B cell (primary cell): ENCODE measurements at regions not wholly inside any gene's neighbourhood (a gene's known extent, or its start where the extent isn't known, plus 50 kb on each side); places are given as distances from the start of the nearest gene placed in this dataset.

Experiments used
- ATAC-seq: fragments of 200-7000 bp; cut with Tn5 transposase; one replicate; pipeline ENCODE4 v1.10.0; 2021; ENCODE audit warnings: low read depth, mild to moderate bottlenecking, moderate number of reproducible peaks, moderate library complexity
- CTCF ChIA-PET: fragments of 350-600 bp; sonication (Branson Sonifier 250); formaldehyde crosslinking; loops from one replicate; lab custom pipeline; 2021; ENCODE audit warnings: antibody characterized with exemption, inconsistent platforms; lab: Charles Lee
- POLR2A ChIA-PET: fragments of 350-600 bp; sonication (Branson Sonifier 250); formaldehyde crosslinking; loops from one replicate; lab custom pipeline; 2021; ENCODE audit warnings: antibody characterized with exemption; lab: Charles Lee
- DNase-seq: peaks from one replicate; pipeline ENCODE4 v3.0.0; 2013
- H2AFZ ChIP-seq: 2 replicates; pipeline ENCODE4 v1.6.1; 2012; ENCODE audit warnings: mild to moderate bottlenecking, low read depth, low read length; ENCODE audit not compliant: insufficient read depth, poor library complexity, severe bottlenecking
- H3K27ac ChIP-seq, 2 donors: 1 replicate in 1 of 2; 2 replicates in 1 of 2; pipeline ENCODE4 v1.5.1; 2012 to 2013; ENCODE audit warnings: low read length in 2 of 2, mild to moderate bottlenecking in 2 of 2, moderate library complexity in 1 of 2
- H3K27me3 ChIP-seq, 4 experiments: fragments of 200-600 bp in 1 of 4; sonication (generic) in 1 of 4; replicated peaks in 1 of 4; 1 replicate in 2 of 4; 2 replicates in 2 of 4; pipeline versions ENCODE4 v1.6.1 to v1.7.0; 2013 to 2016; ENCODE audit warnings: low read length in 3 of 4, mild to moderate bottlenecking in 2 of 4, mixed read lengths in 1 of 4, moderate library complexity in 1 of 4; ENCODE audit not compliant: insufficient read depth in 4 of 4, control insufficient read depth in 3 of 4; ENCODE audit errors: control extremely low read depth in 1 of 4
- H3K36me3 ChIP-seq, 2 experiments: replicated peaks in 1 of 2; 1 replicate in 1 of 2; 2 replicates in 1 of 2; pipeline versions ENCODE4 v1.6.1 to v1.7.1; 2013; ENCODE audit warnings: low read length in 1 of 2; ENCODE audit not compliant: insufficient read depth in 2 of 2, control insufficient read depth in 1 of 2; ENCODE audit errors: control extremely low read depth in 1 of 2, extremely low read depth in 1 of 2
- H3K4me1 ChIP-seq, 2 donors: fragments of 200-600 bp in 1 of 2; sonication (generic) in 1 of 2; 1 replicate in 1 of 2; 2 replicates in 1 of 2; pipeline versions ENCODE4 v1.5.1 to v1.6.1; 2013 to 2017; ENCODE audit warnings: low read length in 2 of 2; ENCODE audit not compliant: control insufficient read depth in 2 of 2, insufficient read depth in 2 of 2
- H3K4me2 ChIP-seq: replicated peaks from 2 replicates; pipeline ENCODE3; 2012; ENCODE audit warnings: mild to moderate bottlenecking, low read depth, low read length; ENCODE audit not compliant: poor library complexity, severe bottlenecking
- H3K4me3 ChIP-seq, 5 experiments: fragments of 200-600 bp in 1 of 5; sonication (generic) in 1 of 5; 1 replicate in 3 of 5; 2 replicates in 2 of 5; pipeline versions ENCODE4 v1.5.1 to v1.7.0; 2011 to 2016; ENCODE audit warnings: low read length in 4 of 5, mild to moderate bottlenecking in 4 of 5, low read depth in 2 of 5, control low read depth in 1 of 5, moderate library complexity in 1 of 5; ENCODE audit not compliant: insufficient read depth in 1 of 5; ENCODE audit errors: control extremely low read depth in 1 of 5, extremely low read depth in 1 of 5
- H3K79me2 ChIP-seq: fragments of 200-600 bp; sonication (generic); one replicate; pipeline ENCODE4 v1.6.0; 2016; ENCODE audit warnings: low read length; ENCODE audit not compliant: control insufficient read depth, insufficient read depth
- H3K9ac ChIP-seq: fragments of 200-600 bp; sonication (generic); 2 replicates; pipeline ENCODE4 v1.6.1; 2017; ENCODE audit warnings: mild to moderate bottlenecking, low read length, moderate library complexity
- H3K9me3 ChIP-seq, 3 donors: one replicate each; pipeline versions ENCODE4 v1.6.1 to v1.7.1; 2013; ENCODE audit warnings: low read length in 2 of 3; ENCODE audit not compliant: control insufficient read depth in 2 of 3, insufficient read depth in 1 of 3; ENCODE audit errors: control extremely low read depth in 1 of 3
- H4K20me1 ChIP-seq: 2 replicates; pipeline ENCODE4 v1.6.0; 2012; ENCODE audit warnings: mild to moderate bottlenecking, low read length; ENCODE audit not compliant: insufficient read depth, control insufficient read depth, poor library complexity, severe bottlenecking
- H3K27ac Mint-ChIP-seq: one replicate; pipeline ENCODE4 v1.8.0; 2021; ENCODE audit warnings: mixed read lengths
- H3K27me3 Mint-ChIP-seq: one replicate; pipeline ENCODE4 v1.8.0; 2021; ENCODE audit warnings: mixed read lengths
- H3K4me1 Mint-ChIP-seq: one replicate; pipeline ENCODE4 v1.8.0; 2021; ENCODE audit warnings: mixed read lengths
- H3K4me3 Mint-ChIP-seq: one replicate; pipeline ENCODE4 v1.8.0; 2021; ENCODE audit warnings: mixed read lengths
- H3K9me3 Mint-ChIP-seq: one replicate; pipeline ENCODE4 v1.8.0; 2022; ENCODE audit warnings: mixed read lengths; ENCODE audit not compliant: insufficient read depth
- CTCF ChIP-seq: fragments of 200-600 bp; IDR thresholded peaks from one replicate; pipeline ENCODE4 v1.8.0; 2022; ENCODE audit warnings: antibody characterized with exemption, mild to moderate bottlenecking
- EZH2 ChIP-seq: IDR thresholded peaks from 2 replicates; pipeline ENCODE4 v1.6.1; 2012; ENCODE audit warnings: borderline replicate concordance, low read depth, mild to moderate bottlenecking, moderate library complexity, low read length; ENCODE audit not compliant: insufficient read depth, poor library complexity, severe bottlenecking
- WGBS: methylation state at CpG from one replicate; pipeline ENCODE4 v1.1.5; 2013; ENCODE audit warnings: missing lambda C conversion rate; ENCODE audit not compliant: insufficient coverage; 5-methylcytosine and 5-hydroxymethylcytosine counted together
- intact Hi-C: fragments of 100-400 bp; cut with micrococcal nuclease; formaldehyde crosslinking; loops from one replicate; pipeline ENCODE4 v1.10.0; 2022

DNA sequence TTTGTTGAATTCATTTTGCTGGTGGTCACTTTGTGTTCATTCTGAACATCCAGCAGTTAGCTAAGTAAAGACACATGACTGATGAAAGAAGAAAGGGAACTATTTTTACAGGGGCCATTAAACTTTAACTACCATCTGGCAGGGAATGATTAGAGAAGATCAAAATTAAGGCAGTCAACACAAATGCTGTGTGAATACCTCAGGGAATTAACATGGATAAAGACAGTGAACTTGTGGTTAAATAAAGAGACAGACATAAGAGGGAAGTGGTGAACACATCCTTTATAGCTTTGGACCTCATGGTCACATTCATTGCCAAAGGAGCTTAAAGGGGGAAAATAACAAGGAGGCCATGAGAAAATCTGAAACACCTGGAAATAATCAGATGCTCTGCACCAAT lies 52.6 kb upstream of the ATP5MC3 start:
- peaks cover 19% of the 10 kb centered on the region for H3K4me1 Mint-ChIP-seq

DNA sequence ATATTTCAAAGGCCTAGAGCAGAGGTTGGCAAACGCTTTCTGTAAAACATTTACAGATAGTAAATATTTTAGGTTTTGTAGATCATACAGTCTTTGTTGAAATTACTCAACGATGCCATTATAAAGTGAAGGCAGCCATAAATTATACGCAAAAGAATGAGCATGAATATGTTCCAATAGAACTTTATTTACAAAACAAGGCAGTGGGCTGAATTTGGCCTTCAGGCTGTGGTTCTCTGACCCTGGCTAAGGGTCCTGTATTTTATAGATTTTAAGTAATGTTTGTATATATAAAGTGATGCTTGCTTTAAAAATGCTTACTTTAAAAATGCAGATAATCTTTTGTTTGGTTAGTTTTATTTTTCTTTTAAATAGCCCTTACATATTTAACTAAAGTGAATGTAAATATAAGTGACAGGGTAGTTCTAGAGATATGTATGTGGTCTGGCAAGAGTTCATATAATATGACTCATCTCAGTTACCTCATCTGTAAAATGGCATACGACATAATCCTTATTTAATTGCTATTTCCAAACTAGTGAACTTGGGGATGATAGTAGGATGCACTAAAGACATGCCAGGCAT lies 51.7 kb upstream of the ATP5MC3 start:
- Mint-ChIP-seq H3K27ac (no peak overlapping the region), H3K4me3 (no peak overlapping the region), H3K4me1 (peaks cover 19% of the 10 kb centered on the region), H3K9me3 (peaks cover 3% of the 10 kb centered on the region), H3K27me3 (peaks cover 9% of the 10 kb centered on the region)
- H2AFZ ChIP-seq, result no peak overlapping the region
- H3K4me1 ChIP-seq, result peaks cover 12 to 13% of the 10 kb centered on the region in 2 donors
- DNase-seq (no peak), ATAC-seq (no peak)
- TF ChIP-seq CTCF, result no peak
- no peak for TF ChIP-seq EZH2
- WGBS, result no CpG with 5 or more reads among the region's 4 CpGs
- H3K4me3 ChIP-seq, result no peak overlapping the region
- no peaks in the 10 kb centered on the region for H3K79me2 ChIP-seq
- CTCF ChIA-PET, result no interaction called here
- intact Hi-C loops, result no loop called here
- no peaks in the 10 kb centered on the region for H4K20me1 ChIP-seq
- no peaks in the 10 kb centered on the region for H3K36me3 ChIP-seq
- no peak overlapping the region for H3K27ac ChIP-seq
- no peak overlapping the region for H3K9ac ChIP-seq
- POLR2A ChIA-PET, result no interaction called here
- H3K9me3 ChIP-seq, result no peaks in the 10 kb centered on the region
- H3K4me2 ChIP-seq, result no peak overlapping the region
- no peaks in the 10 kb centered on the region for H3K27me3 ChIP-seq

More for the DNA sequence above, 52.6 kb upstream of the ATP5MC3 start:
- CTCF ChIA-PET, result interaction anchor here (1.2 kb wide), 1 partner anchor 31 kb away, joined by 5 read pairs; no protein-coding TSS in a partner anchor
- ATAC-seq (peak; percentile 24), DNase-seq (no peak)
- peak overlapping the region; percentile 10 for H3K27ac Mint-ChIP-seq
- Histone ChIP-seq H3K27ac (no peak overlapping the region), H3K27me3 (no peaks in the 10 kb centered on the region), H3K4me2 (peak overlapping the region; percentile 21), H3K79me2 (no peaks in the 10 kb centered on the region), H3K36me3 (no peaks in the 10 kb centered on the region), H3K9ac (peak overlapping the region; percentile 8), H4K20me1 (no peaks in the 10 kb centered on the region), H3K4me1 (peaks cover 12 to 13% of the 10 kb centered on the region in 2 donors), H3K9me3 (peaks cover 0 to 7% (median 0%) of the 10 kb centered on the region in 3 donors), H2AFZ (no peak overlapping the region), H3K4me3 (no peak overlapping the region)
- TF ChIP-seq EZH2, result no peak
- POLR2A ChIA-PET, result no interaction called here
- H3K27me3 Mint-ChIP-seq, result peaks cover 12% of the 10 kb centered on the region
- peak overlapping the region; percentile 1 for H3K4me3 Mint-ChIP-seq
- peaks cover 6% of the 10 kb centered on the region for H3K9me3 Mint-ChIP-seq
- intact Hi-C loops, result no loop called here
